HG03469 (cell line): ENCODE measurements at regions not wholly inside any gene's neighbourhood (a gene's known extent, or its start where the extent isn't known, plus 50 kb on each side); places are given as distances from the start of the nearest gene placed in this dataset.

Experiments used
- ATAC-seq: cut with Tn5 transposase; IDR thresholded peaks from one replicate; pipeline ENCODE4 v1.9.1; 2021; ENCODE audit warnings: mild to moderate bottlenecking, moderate library complexity, moderate number of reproducible peaks; ENCODE audit not compliant: unreplicated experiment

- ATAC-seq, result no peak
Measured at GRCh38 chr5:33276628-33276950, 164.2 kb upstream of the TARS1 start.

DNA sequence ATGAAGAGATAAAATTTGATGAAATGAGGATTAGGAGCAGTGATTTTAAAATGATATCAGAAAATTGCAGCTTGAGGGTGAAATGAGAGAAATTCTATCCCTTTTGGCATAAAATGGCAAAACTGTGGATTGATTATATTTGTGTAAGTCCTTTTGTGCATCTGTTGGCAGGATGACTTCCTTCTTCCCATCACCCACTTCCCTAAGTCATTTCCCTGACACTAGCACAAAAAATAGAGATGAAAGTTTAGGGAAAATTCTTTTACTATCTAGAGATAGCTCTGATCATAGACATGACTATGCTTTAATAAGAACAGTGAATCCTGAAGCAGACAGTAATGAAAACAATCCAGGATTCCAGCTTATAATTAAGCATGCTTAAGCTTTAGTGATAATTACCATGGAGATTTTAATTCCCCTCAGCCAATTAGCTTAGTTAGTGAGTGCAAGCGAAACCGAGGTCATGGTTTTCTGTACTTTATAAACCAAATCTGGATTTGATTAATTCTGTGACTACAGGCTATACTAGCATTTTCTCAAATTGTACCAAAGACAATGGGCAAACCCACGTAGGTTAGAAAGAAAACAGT is 163.6 kb upstream of the TARS1 start:
- ATAC-seq, result no peak

DNA sequence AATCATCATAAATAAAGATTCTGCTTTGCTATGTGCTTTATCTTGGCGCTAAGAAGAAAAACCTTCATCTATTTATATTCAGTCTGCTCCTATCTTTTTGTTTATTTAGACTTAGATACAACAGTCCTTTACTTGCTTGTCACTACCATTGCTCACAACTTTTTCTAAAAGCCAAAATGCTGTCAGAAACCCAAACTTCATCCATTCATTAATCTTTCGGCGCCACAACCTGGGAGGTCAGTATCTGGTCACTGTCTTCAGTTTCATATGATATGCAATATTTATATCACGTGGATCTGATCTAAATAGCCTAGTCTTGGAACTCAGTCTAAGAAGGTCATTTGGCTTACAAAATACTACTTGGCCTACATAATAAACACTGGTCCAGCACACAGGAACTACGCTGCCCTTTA is 159.3 kb upstream of the TARS1 start:
- ATAC-seq, result no peak

- no peak for ATAC-seq
Measured at GRCh38 chr5:33282157-33282556, 158.6 kb upstream of the TARS1 start.

- ATAC-seq, result no peak
Measured at GRCh38 chr5:33282696-33283095, 158.1 kb upstream of the TARS1 start.

- no peak for ATAC-seq
Measured at GRCh38 chr5:33283243-33283642, 157.5 kb upstream of the TARS1 start.

- ATAC-seq, result no peak
Measured at GRCh38 chr5:33284681-33285080, 156.1 kb upstream of the TARS1 start.

- no peak for ATAC-seq
Measured at GRCh38 chr5:33287242-33287641, 153.5 kb upstream of the TARS1 start.

GRCh38 chr5:33291216-33292000 is 149.4 kb upstream of the TARS1 start:
- no peak for ATAC-seq

DNA sequence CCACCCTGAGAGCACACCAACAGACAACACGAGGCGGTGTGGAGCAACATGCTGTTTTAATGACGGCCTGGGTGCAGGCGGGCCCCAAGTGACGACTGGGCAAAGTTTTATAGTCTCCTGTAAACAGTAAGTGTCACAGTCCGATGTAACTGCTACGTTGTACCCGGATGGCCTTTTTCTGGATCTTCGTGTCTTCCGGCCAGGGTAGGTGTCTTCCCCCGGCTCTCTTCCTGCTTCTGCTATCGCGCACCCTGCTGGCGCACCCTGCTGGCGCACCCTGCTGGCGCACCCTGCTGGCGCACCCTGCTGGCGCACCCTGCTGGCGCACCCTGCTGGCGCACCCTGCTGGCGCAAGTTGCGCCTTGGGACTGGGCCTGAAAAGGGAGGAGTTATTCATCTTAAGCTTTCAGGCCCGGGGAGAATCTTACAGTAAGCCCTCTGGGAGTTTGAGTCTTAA is 143.0 kb upstream of the TARS1 start:
- ATAC-seq, result no peak

- ATAC-seq, result peak; percentile 29
Measured at GRCh38 chr5:33299621-33300208, 141.1 kb upstream of the TARS1 start.

- peak; percentile 71 for ATAC-seq
Measured at GRCh38 chr5:33300209-33300742, 140.5 kb upstream of the TARS1 start.

DNA sequence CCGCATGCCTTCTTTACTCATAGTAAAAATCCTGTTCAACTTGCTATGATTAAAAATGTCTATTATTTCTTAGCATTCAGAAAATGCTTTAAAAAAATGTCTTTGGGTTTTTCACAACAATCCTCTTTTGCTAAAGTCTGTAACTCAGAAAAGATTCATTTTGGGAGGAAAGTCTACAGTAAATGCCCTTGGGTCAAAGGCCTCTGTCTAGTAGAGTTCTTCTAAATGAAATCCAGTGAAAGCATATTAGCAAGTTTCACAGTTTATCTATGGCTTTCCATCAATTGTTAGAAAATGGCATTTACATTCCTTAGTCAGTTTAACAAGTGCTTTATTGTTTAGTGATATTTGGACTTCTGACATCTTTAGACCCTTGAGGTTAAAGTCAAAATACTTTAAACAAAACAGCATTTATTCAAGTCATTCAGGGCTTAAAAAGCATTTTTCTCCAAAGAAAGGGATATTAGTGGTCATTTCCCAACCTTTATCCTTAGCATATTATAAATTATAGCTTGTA is 137.1 kb upstream of the TARS1 start:
- ATAC-seq, result no peak

- ATAC-seq, result no peak
Measured at GRCh38 chr5:33304601-33305000, 136.2 kb upstream of the TARS1 start.

DNA sequence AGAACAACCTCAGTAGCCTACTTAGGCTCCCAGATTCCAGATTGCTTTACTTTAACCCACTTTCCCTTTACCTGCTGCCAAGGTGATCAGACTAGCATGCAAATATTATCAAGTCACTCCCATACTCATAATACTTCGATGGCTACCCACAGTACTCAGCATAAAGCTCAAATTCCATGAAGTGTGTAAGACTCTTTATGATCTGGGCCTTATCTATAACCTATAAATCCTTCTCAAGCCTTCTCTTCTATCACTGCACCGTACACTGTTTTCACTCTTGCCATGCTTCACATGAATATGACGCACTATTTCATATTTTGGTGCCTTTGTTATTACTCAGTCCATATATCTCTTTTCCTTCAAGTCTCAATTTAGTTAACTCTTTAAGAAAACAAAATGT is 135.2 kb upstream of the TARS1 start:
- ATAC-seq, result no peak

GRCh38 chr5:33306758-33307157 is 134.0 kb upstream of the TARS1 start:
- no peak for ATAC-seq

DNA sequence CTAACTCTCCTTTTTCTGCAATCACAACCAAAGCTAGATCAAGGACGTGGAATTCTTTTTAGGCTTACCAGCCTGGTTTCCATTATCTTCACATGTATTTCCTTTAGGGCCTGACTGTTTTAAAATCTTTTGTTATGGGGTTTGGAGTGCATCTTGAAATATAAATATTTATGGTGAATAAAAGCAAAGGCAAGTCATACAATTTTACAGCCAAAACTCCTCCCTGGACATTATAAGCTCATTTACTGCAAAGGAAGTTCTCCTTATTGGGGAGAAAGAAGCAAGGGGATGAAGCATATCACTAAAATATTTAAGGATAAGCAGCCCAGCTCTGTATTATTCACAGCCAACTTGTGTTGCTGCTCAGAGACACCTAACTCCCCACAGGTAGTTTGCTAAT is 132.2 kb upstream of the TARS1 start:
- no peak for ATAC-seq

GRCh38 chr5:33309068-33309467 is 131.7 kb upstream of the TARS1 start:
- no peak for ATAC-seq

- ATAC-seq, result no peak
Measured at GRCh38 chr5:33309536-33310345, 131.0 kb upstream of the TARS1 start.

DNA sequence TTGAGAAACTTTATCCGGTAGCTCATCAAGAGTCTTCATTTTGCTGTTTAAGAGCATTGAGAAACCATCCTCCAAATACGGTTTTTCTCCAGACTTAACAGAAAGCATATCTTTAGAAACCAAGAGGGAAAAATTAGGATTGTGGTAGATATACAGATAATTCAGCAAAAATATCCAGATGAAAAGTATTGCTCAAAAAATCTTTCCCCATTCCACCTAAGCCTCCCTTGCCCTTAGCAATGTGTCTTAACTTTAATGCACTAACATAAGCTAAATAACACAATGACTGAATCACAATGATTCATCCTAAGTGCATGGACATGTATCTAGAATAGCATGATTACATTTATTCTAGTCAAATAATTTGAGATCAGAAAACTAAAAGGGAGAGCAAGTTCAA is 130.3 kb upstream of the TARS1 start:
- ATAC-seq, result no peak

DNA sequence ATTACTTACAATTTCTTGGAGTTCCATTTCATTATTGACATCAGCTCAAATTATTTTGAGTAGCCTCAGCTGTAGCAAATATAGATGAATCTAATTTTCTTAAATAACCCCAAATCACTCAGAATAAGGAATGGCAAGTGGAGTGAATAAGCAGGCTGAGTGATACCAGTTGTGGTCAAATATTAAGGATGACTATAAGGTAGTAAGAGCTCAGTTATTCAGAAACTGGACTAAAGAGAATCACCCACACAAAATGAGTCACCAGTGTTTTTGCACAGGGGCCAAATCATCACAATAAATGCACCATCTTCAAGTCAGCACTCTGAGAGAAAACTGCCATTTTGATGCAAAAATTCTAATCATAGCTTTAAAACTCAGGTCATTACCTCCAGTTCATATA is 128.9 kb upstream of the TARS1 start:
- ATAC-seq, result no peak
